Activated T-cell treated with anti-CD3 and anti-CD28 coated beads, Interleukin-2, amount 50 U/mL, for 72 hours (primary cell): ENCODE measurements at regions not wholly inside any gene's neighbourhood (a gene's known extent, or its start where the extent isn't known, plus 50 kb on each side); places are given as distances from the start of the nearest gene placed in this dataset.

Source experiments
- ATAC-seq, 2 donors: fragments of 150-1000 bp; cut with Tn5 transposase; replicated peaks in 1 of 2; 2 replicates each; pipeline ENCODE4 v1.10.0; 2021; ENCODE audit warnings: moderate library complexity in 2 of 2, mild to moderate bottlenecking in 1 of 2
- DNase-seq, 2 donors: peaks; one replicate each; pipeline ENCODE4 v3.0.0; 2021 to 2022; ENCODE audit warnings: mixed read lengths in 1 of 2
- H3K27ac Mint-ChIP-seq: one replicate; pipeline ENCODE4 v1.8.0; 2022; ENCODE audit warnings: mild to moderate bottlenecking, moderate library complexity, mixed read lengths
- H3K27me3 Mint-ChIP-seq: one replicate; pipeline ENCODE4 v1.8.0; 2022; ENCODE audit warnings: low read depth, mixed read lengths
- H3K36me3 Mint-ChIP-seq, 2 donors: one replicate each; pipeline ENCODE4 v1.8.0; 2022; ENCODE audit warnings: mixed read lengths in 2 of 2, mild to moderate bottlenecking in 1 of 2; ENCODE audit not compliant: insufficient read depth in 2 of 2
- H3K4me1 Mint-ChIP-seq: one replicate; pipeline ENCODE4 v1.8.0; 2022; ENCODE audit warnings: low read depth, mixed read lengths
- H3K4me3 Mint-ChIP-seq, 2 donors: one replicate each; pipeline ENCODE4 v1.8.0; 2022; ENCODE audit warnings: mild to moderate bottlenecking in 2 of 2, mixed read lengths in 2 of 2, moderate library complexity in 2 of 2
- H3K9me3 Mint-ChIP-seq, 2 donors: one replicate each; pipeline ENCODE4 v1.8.0; 2022; ENCODE audit warnings: mixed read lengths in 2 of 2

DNA sequence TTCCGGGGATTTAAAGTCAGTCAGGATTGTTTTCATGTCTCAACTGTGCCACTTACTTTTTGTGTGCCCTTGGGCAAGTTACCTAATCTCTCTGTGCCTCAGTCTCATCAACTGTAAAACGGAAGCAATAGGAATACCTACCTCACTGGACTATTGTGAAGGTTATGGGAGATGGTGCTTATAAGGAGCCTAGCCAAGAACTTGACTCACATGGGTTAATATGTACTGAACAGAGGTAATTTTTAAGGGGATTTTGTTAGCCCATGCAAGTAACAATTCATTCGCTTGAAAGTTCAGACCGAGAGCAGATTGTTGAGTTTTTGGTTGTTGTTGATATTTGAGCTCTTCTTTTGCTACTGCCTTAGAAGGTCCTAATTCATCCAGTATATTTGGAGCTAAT is 202.9 kb downstream of the ZNF365 start:
- H3K9me3 Mint-ChIP-seq: no peaks in the 10 kb centered on the region
- DNase-seq (no peak), ATAC-seq (no peak)
- H3K4me3 Mint-ChIP-seq: no peak overlapping the region
- H3K27me3 Mint-ChIP-seq: peaks cover 23% of the 10 kb centered on the region
- H3K36me3 Mint-ChIP-seq: no peaks in the 10 kb centered on the region
- H3K27ac Mint-ChIP-seq: no peak overlapping the region
- H3K4me1 Mint-ChIP-seq: no peaks in the 10 kb centered on the region

DNA sequence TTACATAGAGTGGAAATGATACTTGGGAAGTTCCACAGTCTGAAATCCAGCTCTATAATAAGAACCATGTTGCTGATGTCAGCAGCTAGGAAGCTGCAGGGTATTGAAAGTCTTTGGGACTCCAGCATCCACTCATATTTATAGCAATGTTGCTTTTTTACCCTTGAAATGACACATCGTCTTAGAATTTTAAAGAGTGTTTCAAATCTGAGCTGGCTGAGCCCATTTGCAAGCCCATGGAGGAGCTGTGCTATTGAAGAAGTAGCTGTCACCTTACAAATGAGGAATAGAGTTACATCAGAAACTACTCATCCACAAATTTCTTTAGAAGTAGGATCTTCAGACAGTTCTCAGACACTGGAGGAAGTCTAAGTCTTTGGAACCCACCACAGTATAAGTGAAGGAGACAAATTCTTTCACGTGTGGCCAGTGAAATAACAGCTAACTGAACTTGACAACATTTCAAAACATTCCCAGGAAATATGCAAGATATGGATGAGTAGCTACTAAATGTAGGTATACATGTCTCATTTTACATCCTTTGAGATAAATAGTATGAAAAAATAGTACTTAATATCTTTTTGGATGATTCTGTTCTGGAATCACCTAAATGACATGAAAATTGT is 203.6 kb downstream of the ZNF365 start:
- H3K9me3 Mint-ChIP-seq: no peaks in the 10 kb centered on the region
- no peak for DNase-seq
- no peak for ATAC-seq
- peaks cover 16% of the 10 kb centered on the region for H3K27me3 Mint-ChIP-seq
- H3K36me3 Mint-ChIP-seq: no peaks in the 10 kb centered on the region
- H3K27ac Mint-ChIP-seq: no peak overlapping the region
- peaks cover 2% of the 10 kb centered on the region for H3K4me1 Mint-ChIP-seq
- H3K4me3 Mint-ChIP-seq: no peak overlapping the region

DNA sequence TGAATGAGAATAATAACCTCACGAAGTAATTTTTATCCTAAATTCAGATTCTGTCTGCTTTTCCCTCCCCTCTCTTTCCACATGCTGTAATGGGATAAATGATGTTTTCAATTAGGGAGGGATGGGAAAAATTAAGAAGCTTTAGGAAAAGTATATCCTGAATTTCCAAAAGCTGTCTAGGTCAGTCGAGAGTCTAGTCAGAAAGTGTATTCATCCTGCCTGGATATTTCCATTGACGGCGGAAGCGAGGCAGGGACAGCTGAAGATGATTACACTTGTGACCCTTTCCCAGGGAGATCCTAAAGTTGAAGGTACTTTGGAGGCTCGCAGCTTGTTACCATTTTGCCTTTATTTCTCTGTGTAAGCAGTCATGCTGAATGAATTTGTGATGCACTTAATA is 204.1 kb downstream of the ZNF365 start:
- DNase-seq (no peak), ATAC-seq (no peak)
- peaks cover 0 to 1% of the 10 kb centered on the region in 2 donors for H3K36me3 Mint-ChIP-seq
- no peak overlapping the region for H3K27ac Mint-ChIP-seq
- H3K27me3 Mint-ChIP-seq: peaks cover 15% of the 10 kb centered on the region
- H3K4me1 Mint-ChIP-seq: peaks cover 7% of the 10 kb centered on the region
- no peaks in the 10 kb centered on the region for H3K9me3 Mint-ChIP-seq
- no peak overlapping the region for H3K4me3 Mint-ChIP-seq

DNA sequence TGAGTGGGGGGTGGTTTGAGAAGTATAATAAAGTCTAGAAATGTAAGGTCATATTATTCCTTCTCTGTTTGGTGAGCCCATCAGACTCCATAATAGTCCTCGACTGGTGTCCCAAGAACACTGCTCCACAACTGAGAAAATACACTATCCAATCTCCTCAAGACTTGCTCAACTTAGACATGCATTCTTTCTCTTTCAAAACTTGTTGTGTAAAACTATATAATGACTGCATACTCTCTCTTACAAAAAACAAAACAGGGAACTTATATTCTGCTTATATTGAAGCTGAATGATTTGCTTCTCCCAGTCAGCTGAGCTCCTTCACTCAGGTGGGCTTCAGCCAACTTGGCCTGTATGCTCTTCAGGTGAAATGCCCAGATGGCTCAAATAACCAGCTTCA is 204.7 kb downstream of the ZNF365 start:
- Mint-ChIP-seq H3K4me3 (no peak overlapping the region), H3K4me1 (peaks cover 10% of the 10 kb centered on the region), H3K27ac (no peak overlapping the region), H3K27me3 (peaks cover 15% of the 10 kb centered on the region), H3K36me3 (peaks cover 0 to 1% of the 10 kb centered on the region in 2 donors), H3K9me3 (no peaks in the 10 kb centered on the region)
- ATAC-seq (no peak), DNase-seq (no peak)

DNA sequence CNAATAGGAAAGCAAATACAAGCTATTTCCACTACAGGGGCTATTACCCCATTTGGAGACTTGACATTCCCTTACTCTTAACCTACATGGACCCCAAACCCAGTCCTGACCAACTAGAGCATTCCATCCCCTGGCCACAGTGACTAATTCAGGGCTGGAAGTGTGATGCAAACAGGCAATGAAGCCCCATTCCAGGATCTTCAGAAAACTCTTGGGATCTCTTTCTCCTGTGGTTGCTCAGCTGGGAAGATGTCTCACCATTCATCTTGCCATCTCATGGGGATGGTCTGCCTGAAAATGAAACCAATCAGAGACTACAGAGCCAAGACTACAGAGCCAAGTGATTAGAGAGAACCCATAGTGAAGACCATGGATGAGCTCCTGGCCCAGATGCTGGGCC is 206.2 kb downstream of the ZNF365 start:
- ATAC-seq (no peak), DNase-seq (no peak)
- peaks cover 0 to 1% of the 10 kb centered on the region in 2 donors for H3K36me3 Mint-ChIP-seq
- no peaks in the 10 kb centered on the region for H3K9me3 Mint-ChIP-seq
- H3K27ac Mint-ChIP-seq: no peak overlapping the region
- peaks cover 9% of the 10 kb centered on the region for H3K27me3 Mint-ChIP-seq
- H3K4me1 Mint-ChIP-seq: peaks cover 21% of the 10 kb centered on the region
- H3K4me3 Mint-ChIP-seq: no peak overlapping the region

DNA sequence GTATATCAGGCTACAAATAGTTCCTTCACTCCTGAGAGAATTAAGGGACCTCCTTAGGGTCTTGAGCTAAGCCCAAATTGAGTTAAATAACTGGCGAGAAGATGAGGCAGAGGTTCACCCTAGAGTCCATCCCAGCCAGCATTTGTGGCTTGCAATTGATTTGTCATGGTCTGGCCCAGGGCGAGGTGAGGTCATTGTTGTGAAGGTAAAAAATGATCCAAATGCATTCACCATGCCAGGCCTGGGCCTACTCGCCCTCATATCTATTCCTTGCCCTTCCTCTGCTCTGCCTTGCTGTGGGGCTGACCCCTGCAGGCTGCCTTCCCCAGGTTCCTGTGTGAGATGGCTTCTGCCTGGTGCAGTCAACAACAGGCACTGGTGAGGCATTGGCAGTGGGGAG is 207.2 kb downstream of the ZNF365 start:
- H3K27me3 Mint-ChIP-seq: peaks cover 14% of the 10 kb centered on the region
- H3K4me1 Mint-ChIP-seq: peaks cover 21% of the 10 kb centered on the region
- H3K9me3 Mint-ChIP-seq: no peaks in the 10 kb centered on the region
- no peak overlapping the region for H3K27ac Mint-ChIP-seq
- H3K4me3 Mint-ChIP-seq: no peak overlapping the region
- DNase-seq (no peak), ATAC-seq (no peak)
- H3K36me3 Mint-ChIP-seq: peaks cover 0 to 1% of the 10 kb centered on the region in 2 donors

DNA sequence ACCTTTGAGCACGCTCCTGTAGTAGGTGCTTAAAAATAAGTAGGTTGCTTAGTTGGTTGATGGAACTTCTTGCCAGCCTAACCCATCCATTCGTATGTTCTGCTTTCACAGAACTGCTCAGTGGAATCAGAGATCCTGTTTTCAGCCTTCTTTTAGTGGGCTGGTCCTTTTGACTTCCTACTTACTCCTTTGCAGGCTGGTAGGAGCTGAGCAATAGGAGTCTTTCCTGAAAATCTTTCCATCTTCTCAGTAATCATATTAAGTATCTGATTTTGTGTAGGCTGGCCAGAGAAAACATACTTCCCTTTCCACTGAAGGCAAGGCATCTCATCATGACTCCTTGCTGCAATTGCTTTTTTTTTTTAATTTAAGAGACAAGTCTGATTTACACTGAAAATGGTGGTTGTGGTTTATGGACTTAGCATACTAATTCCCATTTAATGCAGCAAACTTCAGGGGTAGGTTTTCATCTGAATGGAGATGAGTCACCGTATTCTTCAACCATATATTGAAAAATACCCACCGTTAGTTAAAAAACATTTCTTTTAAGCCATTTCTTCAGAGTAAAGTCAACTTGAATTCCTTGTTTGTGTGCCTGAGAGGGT is 208.0 kb downstream of the ZNF365 start:
- DNase-seq (no peak), ATAC-seq (no peak)
- peaks cover 14% of the 10 kb centered on the region for H3K27me3 Mint-ChIP-seq
- H3K4me3 Mint-ChIP-seq: no peak overlapping the region
- no peaks in the 10 kb centered on the region for H3K9me3 Mint-ChIP-seq
- H3K27ac Mint-ChIP-seq: no peak overlapping the region
- peaks cover 21% of the 10 kb centered on the region for H3K4me1 Mint-ChIP-seq
- peaks cover 0 to 1% of the 10 kb centered on the region in 2 donors for H3K36me3 Mint-ChIP-seq

DNA sequence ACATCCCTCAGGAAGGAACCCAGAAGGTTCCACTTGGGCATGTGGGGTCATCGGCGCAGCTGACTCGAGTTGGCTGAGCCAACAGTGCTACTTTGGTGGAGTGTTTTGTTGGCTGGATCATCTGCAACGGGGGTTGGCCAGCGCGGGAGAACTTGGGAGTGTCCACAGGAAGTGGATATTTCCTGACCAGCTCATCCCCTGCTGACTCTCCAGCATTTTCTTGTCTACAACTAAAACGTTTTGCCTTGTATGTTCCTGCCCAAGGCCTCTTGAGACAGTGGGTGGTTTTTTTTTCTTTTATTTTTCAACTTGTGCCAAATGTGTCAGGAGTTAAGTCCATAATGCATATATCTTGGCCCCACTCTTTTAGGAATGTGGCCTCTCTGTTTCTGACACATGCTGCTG is 208.6 kb downstream of the ZNF365 start:
- DNase-seq: no peak
- H3K4me3 Mint-ChIP-seq: no peak overlapping the region
- no peak overlapping the region for H3K27ac Mint-ChIP-seq
- H3K27me3 Mint-ChIP-seq: peaks cover 8% of the 10 kb centered on the region
- peaks cover 0 to 1% of the 10 kb centered on the region in 2 donors for H3K36me3 Mint-ChIP-seq
- no peaks in the 10 kb centered on the region for H3K9me3 Mint-ChIP-seq
- peaks cover 21% of the 10 kb centered on the region for H3K4me1 Mint-ChIP-seq
- no peak for ATAC-seq

DNA sequence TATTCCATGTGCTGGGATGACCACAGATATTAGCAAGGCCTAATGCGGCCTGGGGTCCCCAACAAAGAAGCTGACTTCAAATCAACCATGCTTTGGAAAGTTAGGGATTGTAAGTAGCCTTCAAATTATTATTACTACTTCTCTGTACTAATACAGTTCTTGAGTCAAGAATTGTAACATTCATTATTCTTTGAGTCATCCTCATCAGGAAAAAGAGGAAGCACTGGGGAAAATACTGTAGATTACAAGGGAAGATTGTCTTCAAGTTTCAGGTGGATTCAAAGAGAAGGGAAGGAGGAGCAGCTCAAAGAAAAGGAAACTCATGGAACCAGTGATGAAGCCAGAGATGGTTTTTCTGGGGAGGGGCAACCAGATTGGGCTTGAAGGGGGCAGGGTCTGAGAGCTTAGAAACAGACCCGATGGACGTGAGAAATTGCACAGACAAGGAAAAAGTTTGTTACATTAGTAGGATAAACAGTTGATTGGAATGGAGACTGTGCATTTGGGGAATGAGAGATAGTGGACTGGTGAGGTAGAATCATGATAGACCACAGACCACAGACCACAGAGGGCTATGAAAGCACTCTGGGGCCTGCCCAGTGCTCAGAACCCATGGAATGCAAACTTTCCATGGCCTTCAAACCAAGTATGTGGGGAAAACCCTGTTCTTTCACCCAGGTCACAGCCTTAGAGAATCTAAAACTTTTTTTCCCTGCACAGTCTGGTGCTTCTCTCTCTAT is 209.9 kb downstream of the ZNF365 start:
- DNase-seq: no peak
- H3K4me1 Mint-ChIP-seq: peaks cover 21% of the 10 kb centered on the region
- H3K27me3 Mint-ChIP-seq: peaks cover 6% of the 10 kb centered on the region
- no peaks in the 10 kb centered on the region for H3K9me3 Mint-ChIP-seq
- no peak overlapping the region for H3K27ac Mint-ChIP-seq
- H3K36me3 Mint-ChIP-seq: peaks cover 0 to 1% of the 10 kb centered on the region in 2 donors
- no peak overlapping the region for H3K4me3 Mint-ChIP-seq
- no peak for ATAC-seq

DNA sequence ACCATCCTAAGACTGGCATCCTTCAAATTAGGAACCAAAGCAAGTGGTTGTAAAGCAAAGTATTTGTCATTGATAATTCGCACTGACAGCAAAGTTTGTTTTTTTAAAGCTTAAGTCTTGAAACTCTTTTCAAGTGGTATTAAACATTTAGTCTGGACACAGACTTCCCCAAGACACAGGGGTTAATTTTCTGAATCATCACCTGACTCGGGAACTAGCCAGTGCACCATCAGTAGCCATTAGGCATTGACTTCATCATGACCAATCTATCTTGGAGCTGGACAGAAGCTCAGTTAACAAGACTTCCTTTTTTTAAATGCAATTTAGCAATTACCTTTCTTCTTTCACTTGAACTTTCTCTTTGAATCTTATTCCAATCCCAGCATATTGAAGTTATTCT is 210.6 kb downstream of the ZNF365 start:
- Mint-ChIP-seq H3K27ac (no peak overlapping the region), H3K4me3 (no peak overlapping the region), H3K27me3 (peaks cover 13% of the 10 kb centered on the region), H3K36me3 (peaks cover 0 to 1% of the 10 kb centered on the region in 2 donors), H3K9me3 (no peaks in the 10 kb centered on the region), H3K4me1 (peaks cover 21% of the 10 kb centered on the region)
- ATAC-seq (no peak), DNase-seq (no peak)

DNA sequence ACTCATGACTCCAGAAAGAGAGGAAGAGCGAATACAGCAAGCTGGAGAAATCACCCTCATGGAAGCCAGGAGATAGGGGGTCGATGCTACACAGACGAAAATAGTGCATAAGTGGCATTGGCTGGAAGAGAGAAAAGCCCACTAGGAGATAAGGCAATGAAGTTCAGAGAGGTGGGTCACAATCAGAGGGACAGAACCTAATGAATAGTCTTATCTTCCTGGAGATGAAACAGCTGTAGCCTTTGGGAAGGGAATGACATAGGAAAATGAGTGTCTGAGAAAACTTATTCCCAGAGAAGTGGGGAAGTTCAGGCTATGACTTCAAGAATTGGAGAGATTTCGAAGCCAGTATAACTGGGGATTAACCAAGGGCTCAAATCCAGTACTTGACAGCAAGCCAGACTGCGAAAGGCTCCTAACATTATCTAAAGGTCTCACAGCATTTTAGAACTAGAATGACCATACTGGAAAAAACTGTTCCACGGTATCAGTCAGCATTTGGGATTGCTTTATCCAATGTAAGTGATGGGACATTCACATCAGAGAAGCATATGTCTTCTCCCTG is 211.1 kb downstream of the ZNF365 start:
- H3K36me3 Mint-ChIP-seq: peaks cover 0 to 1% of the 10 kb centered on the region in 2 donors

DNA sequence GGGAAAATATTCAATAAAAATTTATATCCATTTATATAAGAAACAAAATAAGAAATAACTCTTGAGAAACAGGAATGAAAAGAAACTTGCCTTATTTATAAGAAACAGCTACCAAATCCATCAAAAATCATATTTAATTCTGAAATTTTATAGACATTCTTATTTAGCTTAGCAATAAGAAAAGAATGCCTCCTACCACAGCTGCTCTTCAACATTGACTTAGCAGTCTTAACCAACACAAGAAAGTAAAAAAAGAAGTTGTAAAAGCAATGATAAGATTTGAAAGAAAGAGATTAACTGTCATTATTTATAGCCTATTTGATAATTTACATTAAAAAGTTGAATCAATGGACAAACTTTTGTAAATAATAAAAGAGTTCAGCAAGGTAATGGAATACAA is 212.8 kb downstream of the ZNF365 start:
- Mint-ChIP-seq H3K27me3 (peaks cover 24% of the 10 kb centered on the region), H3K4me3 (no peak overlapping the region), H3K27ac (no peak overlapping the region), H3K36me3 (peaks cover 0 to 1% of the 10 kb centered on the region in 2 donors), H3K4me1 (peaks cover 31% of the 10 kb centered on the region), H3K9me3 (no peaks in the 10 kb centered on the region)
- ATAC-seq (no peak), DNase-seq (no peak)

More for the DNA sequence above, 211.1 kb downstream of the ZNF365 start:
- Mint-ChIP-seq H3K4me1 (peaks cover 25% of the 10 kb centered on the region), H3K9me3 (no peaks in the 10 kb centered on the region), H3K4me3 (no peak overlapping the region), H3K27me3 (peaks cover 17% of the 10 kb centered on the region), H3K27ac (no peak overlapping the region)
- ATAC-seq: no peak
- no peak for DNase-seq

DNA sequence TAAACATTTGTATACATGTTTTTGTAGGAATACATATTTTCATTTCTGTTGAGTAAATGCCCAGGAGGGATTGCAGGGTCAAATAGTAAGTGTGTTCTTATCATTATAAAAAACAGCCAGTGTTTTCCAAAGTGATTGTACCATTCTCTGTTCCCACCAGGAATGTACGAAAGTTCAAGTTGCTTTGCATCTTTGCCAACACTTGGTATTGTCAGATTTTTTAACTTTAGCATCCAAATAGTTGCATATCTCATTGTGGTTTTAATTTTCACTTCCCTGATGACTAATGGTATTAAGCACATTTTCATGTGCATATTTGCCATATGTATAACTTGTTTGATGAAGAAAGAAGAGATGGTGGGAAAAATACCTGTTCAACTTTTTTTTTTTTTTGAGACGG is 213.9 kb downstream of the ZNF365 start:
- DNase-seq (no peak), ATAC-seq (no peak)
- no peaks in the 10 kb centered on the region for H3K9me3 Mint-ChIP-seq
- H3K4me3 Mint-ChIP-seq: no peak overlapping the region
- peaks cover 25% of the 10 kb centered on the region for H3K4me1 Mint-ChIP-seq
- peaks cover 24% of the 10 kb centered on the region for H3K27me3 Mint-ChIP-seq
- no peak overlapping the region for H3K27ac Mint-ChIP-seq
- H3K36me3 Mint-ChIP-seq: peaks cover 0 to under 1% of the 10 kb centered on the region in 2 donors
